ENCODE measurements at regions not wholly inside any gene's neighbourhood (a gene's known extent, or its start where the extent isn't known, plus 50 kb on each side); places are given as distances from the start of the nearest gene placed in this dataset.
"Not testable (repeated sequence)": the region's sequence is repeated elsewhere in the genome, so short reads cannot be mapped to it uniquely, and the experiment has no call there.

- DNase-seq, result no peak
These were observed 54.2 kb upstream of the OPRM1 start for GRCh38 chr6:153984811-153985210.

DNA sequence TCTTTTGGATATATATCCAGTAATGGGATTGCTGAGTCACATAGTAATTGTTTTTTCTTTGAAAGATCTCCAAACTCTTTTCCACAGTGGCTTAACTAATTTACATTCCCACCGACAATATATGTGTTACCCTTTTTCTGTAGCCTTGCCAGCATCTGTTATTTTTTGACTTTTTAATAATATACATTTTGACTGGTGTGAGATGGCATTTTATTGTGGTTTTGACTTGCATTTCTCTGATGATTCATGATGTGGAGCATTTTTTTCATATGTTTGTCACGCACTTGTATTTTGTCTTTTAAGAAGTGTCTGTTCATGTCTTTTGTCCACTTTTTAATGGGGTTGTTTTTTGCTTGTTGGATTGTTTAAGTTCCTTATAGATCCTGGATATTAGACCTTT lies 58.9 kb upstream of the OPRM1 start:
- DNase-seq, result no peak

GRCh38 chr6:153978911-153979548 lies 60.0 kb upstream of the OPRM1 start:
- not testable (repeated sequence) for DNase-seq

- no peak for DNase-seq
These were observed 61.9 kb upstream of the OPRM1 start for GRCh38 chr6:153976921-153977693.

- DNase-seq, result no peak
These were observed 73.0 kb upstream of the OPRM1 start for GRCh38 chr6:153966001-153966400.

DNA sequence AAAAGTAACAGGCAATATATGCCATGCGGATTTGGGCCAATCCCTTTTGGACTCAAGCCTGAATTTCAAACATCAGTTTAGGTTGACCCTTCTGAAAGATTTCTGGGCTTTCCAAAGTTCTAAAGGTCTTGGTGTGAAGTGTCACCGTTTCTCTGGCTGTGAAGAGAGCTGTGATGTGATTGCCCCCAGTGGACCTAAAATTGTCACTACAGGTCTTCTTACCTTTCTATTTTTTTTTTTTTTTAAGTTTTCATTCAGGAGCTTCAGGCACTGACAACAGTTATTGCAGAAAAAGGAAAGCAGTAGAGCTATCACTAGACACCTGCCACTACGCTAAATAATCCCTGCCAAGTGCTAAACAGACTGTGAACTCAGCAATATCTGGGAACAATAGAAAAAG lies 75.7 kb upstream of the OPRM1 start:
- DNase-seq, result no peak

DNA sequence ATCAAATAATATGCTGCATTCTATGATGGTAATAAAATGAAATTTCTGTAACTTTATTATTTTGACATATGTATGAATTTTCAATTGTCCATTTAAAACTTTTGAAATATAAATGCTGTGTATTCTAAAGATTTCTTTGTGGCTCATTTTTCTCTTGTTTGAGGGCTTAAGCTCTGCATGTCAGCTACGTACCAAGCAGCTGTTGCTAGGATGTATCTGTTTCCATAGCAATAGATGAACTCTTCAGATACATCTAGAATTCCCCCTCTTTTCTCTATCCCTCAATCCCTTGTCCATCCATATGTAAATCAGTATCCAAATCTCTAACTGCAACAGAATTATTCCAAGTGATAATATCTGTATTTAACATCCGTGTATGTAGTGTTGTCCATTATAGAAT lies 76.5 kb upstream of the OPRM1 start:
- DNase-seq, result no peak

DNA sequence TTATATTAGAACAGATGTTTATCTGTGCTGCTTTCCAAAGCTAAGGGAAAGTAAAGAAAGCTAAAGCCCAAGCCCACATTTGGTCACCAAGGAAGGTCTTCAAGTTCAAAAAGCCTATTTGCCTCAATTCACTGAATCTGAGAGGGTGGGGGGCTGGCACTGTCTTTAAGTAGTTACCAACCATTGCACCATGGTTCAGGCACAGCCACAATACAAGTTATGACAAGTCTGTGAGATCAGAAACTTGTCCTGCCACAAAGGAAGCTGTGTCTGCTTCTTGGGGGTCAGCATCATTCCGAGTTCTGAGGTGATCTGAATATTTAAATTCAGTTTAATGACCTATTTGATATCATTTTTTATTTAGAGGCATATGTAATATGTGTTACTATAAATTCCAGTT lies 78.3 kb upstream of the OPRM1 start:
- no peak for DNase-seq

- DNase-seq, result no peak
These were observed 78.8 kb upstream of the OPRM1 start for GRCh38 chr6:153960281-153960680.

- DNase-seq, result no peak
These were observed 79.8 kb upstream of the OPRM1 start for GRCh38 chr6:153959276-153959675.

DNA sequence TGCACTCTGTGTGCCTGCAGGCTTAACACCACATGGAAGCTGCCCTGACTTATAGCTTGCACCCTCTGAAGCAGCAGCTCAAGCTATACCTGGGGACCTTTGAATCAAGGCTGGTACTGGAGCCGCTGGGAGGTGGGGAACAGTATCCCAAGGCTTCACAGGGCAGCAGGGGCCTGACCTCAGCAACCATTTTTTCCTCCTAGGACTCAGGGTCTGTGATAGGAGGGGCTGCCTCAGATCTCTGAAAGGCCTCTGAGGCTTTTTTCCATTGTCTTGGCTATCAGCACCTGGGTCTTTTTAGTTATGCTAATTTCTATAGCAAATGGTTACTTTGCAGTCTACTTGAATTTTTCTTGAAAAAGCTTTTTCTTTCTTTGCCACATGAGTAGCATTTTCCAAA lies 80.2 kb upstream of the OPRM1 start:
- no peak for DNase-seq

- DNase-seq, result no peak
These were observed 81.6 kb upstream of the OPRM1 start for GRCh38 chr6:153957394-153957793.

GRCh38 chr6:153956808-153957207 lies 82.2 kb upstream of the OPRM1 start:
- DNase-seq, result no peak

DNA sequence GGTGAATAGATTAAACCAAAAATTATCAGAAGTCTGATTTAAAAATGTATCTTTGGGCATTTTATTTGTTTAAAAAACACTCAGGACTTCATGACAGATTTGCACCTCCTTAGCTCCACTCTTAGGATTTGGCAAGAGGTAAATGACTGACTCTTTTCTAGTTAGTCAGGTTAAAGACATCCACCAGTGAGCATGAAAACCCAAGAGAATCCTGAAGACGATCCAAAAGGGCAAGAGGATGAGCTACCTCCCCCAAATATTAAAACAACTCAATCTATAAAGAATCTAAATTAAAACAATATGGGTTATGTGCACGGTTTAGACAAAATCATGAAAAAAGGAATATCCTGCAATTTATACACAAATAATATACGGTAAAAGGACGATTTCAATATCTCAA lies 89.4 kb upstream of the OPRM1 start:
- DNase-seq, result no peak

DNA sequence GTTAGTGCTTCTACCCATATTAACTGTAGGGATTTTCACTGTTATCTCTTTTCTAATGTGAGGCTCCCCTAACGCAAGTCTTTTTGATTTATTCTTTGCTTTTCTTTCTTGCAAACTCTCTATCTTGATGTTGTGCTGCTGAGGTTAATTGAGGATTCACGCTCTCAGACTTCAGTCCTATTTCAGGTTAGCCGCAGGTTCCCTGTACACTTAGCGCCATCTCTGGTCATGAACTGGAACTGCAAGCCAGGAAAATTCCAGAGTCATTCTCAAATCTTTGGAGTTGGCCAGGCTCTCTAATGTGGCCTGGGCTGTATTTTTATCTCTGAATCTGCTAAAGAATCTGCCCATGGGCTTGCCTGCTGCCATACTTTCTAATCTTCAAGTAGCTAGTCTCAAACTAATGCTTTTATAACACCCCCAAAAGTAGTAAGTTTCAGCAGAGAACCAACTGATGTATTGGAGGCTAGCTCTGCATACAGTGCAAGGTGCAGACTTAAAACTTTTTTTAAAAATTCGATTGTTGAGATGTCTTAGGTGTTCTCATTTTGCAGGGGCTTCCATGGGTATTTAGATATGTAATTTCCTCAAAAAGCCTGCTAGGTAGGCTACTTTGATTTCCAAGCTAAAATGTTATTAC lies 91.1 kb upstream of the OPRM1 start:
- peak; percentile 11 for DNase-seq

GRCh38 chr6:153944201-153944600 lies 94.8 kb upstream of the OPRM1 start:
- DNase-seq, result no peak

DNA sequence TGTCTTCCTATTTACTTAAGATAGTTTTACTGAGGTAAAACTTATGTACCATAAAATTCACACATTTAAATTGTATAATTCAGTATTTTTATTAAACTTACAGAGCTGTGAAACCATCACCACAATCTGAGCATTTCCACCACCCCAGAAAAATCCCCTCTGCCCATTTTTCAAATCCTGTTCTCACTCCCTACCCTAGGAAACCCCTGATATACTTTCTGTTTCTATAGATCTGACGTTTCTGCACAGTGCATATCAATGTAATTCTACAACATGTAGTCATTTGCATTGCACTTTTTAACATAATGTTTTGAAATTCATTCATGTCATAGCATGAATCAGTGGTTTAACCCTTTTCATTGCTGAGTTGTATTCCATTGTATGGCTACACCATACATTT lies 96.7 kb upstream of the OPRM1 start:
- DNase-seq, result no peak

GRCh38 chr6:153941768-153942167 lies 97.3 kb upstream of the OPRM1 start:
- DNase-seq, result no peak

- DNase-seq, result no peak
These were observed 100.2 kb upstream of the OPRM1 start for GRCh38 chr6:153938876-153939275.

- DNase-seq, result no peak
These were observed 107.6 kb upstream of the OPRM1 start for GRCh38 chr6:153931431-153931830.

- DNase-seq, result no peak
These were observed 111.2 kb upstream of the OPRM1 start for GRCh38 chr6:153927867-153928266.

DNA sequence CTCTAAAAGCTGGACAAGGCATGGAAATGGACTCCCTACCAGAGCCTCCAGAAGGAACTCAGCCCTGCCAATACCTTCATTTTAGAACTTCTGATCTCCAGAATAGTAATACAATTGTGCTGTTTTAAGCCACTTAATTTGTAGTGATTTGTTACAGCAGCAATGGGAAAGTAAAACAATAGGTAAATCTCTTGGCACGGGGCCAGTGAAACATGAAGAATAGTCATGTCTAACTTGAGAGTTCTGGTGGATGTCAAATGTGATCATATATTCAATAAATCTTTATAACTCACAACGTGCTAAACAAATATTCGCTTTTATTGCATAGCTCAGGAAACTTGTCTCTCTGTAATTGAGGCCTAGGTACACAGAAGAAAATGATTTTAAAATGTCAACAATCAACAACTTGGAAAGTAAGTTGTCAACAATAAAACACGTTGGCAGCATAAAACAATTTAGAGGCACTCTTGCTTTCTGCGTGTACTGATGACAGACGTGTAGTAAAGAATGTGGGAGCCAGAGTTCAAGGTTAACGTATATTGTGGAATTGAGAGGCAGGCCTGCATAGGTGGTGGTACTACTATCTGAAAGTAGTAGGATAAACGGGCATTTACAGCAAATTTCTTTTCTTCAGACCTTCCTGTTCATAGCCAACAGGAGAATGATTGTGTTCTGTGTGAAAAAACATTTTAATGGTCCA lies 140.5 kb upstream of the OPRM1 start:
- no peak for DNase-seq

GRCh38 chr6:153882411-153882810 lies 156.6 kb upstream of the OPRM1 start:
- no peak for DNase-seq

Data from renal pelvis (tissue), 1 donor.